Loucy (cell line): ENCODE measurements at regions not wholly inside any gene's neighbourhood (a gene's known extent, or its start where the extent isn't known, plus 50 kb on each side); places are given as distances from the start of the nearest gene placed in this dataset.

ENCODE experiments used
- EZH2phosphoT487 ChIP-seq: fragments of 200-600 bp; IDR thresholded peaks from 2 replicates; pipeline ENCODE4 v1.6.1; 2018; ENCODE audit warnings: antibody characterized with exemption, mild to moderate bottlenecking, moderate library complexity, borderline replicate concordance
- TF ChIP-seq, protein P1 (sequence below): fragments of 200-600 bp; sonication (generic); conservative IDR thresholded peaks from 2 replicates; pipeline ENCODE4 v1.5.1; 2014; ENCODE audit warnings: mild to moderate bottlenecking, antibody characterized with exemption, low read length

DNA sequence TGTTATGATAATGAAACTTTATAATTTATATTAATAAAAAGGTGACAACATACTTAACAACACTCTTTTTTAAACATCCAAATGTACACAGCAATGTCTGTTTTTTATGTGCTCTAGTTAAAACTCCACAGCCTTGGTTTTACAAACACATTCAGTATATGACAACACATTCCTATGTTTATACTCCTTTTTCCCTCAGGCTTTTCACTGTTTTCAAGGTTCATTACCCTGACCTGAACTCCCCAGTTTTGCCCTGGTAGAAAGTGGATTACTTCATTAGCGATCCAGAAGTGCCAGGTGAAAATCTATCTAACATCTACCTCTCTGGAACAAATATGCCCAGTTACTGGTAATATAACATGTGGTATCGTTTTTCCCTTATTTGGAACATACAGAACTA lies 340.2 kb upstream of the DDHD1 start:
- TF ChIP-seq, protein P1, sequence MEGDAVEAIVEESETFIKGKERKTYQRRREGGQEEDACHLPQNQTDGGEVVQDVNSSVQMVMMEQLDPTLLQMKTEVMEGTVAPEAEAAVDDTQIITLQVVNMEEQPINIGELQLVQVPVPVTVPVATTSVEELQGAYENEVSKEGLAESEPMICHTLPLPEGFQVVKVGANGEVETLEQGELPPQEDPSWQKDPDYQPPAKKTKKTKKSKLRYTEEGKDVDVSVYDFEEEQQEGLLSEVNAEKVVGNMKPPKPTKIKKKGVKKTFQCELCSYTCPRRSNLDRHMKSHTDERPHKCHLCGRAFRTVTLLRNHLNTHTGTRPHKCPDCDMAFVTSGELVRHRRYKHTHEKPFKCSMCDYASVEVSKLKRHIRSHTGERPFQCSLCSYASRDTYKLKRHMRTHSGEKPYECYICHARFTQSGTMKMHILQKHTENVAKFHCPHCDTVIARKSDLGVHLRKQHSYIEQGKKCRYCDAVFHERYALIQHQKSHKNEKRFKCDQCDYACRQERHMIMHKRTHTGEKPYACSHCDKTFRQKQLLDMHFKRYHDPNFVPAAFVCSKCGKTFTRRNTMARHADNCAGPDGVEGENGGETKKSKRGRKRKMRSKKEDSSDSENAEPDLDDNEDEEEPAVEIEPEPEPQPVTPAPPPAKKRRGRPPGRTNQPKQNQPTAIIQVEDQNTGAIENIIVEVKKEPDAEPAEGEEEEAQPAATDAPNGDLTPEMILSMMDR = no peak
- no peak for TF ChIP-seq EZH2phosphoT487
